ENCODE measurements at regions not wholly inside any gene's neighbourhood (a gene's known extent, or its start where the extent isn't known, plus 50 kb on each side); places are given as distances from the start of the nearest gene placed in this dataset.

DNA sequence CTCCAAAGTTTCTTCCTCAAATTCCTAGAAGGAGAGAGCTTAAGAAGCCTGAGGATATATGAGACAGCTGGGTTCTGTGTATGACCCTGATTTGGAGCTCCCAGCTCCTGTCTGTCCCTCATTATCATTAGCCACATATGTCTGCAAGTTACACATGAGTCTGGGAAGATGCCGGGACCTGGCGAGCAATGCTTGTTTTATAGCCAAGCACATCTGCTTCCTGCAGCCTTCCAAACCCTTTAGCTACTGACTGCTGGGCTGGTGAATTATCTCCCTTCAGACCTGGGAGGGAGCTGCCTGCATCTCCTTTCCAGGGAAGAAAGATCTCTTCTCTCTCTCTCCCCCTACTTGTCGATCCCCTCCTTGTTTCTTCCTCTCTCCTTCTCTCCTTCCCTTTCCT is 556.7 kb upstream of the BOD1L1 start:
- DNase-seq, result peak; percentile 75

DNA sequence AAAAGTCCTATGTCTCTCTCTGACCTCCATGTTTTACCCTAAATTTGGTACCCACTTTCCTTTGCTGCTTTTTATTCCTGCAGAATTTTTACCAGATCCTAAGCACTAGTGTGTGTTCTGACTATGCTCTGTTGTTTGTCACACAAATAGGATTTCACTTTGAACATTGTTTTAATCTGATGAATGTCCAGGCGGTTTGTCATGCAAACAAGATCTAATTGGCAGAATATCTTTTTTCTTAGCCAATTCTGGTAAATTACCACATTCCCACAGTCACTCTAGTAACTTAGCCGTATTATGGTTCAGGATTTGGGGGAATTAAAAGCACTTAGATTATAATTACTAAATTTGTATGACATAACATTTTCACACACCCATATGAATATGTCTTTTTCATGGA is 557.2 kb upstream of the BOD1L1 start:
- no peak for DNase-seq

DNA sequence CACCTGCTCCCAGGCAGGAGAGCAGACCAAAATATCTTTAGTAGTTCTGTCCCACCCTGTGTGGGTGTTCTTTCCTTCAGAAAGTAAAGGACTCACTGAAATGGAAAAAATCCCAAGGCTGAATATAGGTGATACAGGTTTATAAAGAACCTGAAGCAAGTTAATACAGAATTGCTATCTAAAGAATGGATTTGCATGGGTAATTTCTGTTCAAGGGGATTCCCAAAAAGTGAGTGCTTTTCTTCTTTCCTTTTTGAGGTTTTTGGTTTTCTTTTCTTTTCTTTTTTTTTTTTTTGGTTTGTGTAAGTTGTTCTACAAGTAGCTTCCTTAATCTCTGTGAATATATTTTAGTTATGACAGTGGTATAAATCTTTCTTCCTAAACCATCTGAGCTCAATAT is 560.7 kb upstream of the BOD1L1 start:
- no peak for DNase-seq

DNA sequence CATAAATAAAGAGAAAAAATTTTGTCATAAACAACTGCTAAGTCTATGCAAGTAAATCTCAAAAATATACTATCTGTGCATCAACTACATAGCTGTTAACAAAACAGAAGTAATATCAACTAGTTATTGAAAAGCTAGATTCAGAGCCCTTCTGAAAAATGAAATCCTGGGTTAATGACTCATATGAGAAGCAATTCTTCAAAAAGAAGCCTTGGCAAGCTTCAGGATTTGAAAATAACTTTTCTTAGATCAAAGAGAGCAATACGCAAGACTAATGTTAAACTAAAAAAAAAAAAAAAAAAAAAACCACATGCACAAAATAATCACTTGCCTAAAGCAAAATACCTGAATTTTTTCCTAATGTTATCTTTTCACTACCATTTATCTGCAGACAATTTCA is 566.1 kb upstream of the BOD1L1 start:
- no peak for DNase-seq

GRCh38 chr4:14196131-14196530 is 568.6 kb upstream of the BOD1L1 start:
- no peak for DNase-seq

DNA sequence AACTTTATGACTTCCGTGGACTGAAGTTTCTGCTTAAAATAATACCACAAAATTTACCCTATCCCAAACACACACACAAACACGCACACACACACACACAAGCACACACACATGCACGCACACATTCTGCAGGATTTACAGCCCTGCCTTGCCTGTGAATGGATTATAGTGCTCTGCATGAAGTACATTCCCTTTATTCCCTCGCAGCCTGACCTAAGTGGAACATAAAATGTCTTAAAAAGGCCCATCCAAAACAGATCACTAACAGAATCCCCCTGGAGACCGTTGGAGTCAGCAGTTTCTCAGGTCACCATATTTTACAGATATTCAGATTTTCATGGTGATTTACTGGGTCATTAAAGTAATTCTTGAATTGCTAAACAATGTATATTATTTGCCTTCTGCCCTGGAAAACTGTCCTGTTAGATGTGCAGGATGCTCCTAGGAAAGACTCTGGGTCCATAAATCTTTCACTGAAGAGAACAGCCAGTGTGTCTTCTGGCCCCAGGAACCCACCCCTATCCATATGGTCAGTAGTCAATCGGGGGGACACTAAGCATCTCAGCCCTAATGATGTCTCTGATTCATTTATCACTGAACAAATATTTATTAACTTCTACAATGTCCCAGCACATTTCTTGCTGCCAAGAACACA is 587.7 kb upstream of the BOD1L1 start:
- no peak for DNase-seq

DNA sequence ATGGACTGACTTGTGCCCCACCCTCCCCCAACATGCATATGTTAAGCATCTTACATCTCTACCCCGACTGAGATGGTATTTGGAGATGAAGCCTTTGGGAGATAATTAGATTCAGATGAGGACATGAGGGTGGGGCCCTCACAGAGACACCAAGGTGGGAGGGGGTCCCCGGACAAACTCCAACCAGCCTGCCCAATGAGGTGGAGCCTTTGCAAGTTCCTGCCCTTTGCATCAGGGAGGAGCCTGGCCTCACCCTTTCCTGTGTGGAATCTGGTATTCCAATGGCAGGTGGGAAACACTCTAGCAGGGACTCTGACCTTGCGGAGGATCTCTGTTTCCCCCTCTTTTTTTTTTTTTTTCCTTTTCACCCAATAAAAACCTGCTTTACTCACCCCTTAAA is 589.9 kb upstream of the BOD1L1 start:
- no peak for DNase-seq

- no peak for DNase-seq
Measured at GRCh38 chr4:14218641-14219040, 591.1 kb upstream of the BOD1L1 start.

DNA sequence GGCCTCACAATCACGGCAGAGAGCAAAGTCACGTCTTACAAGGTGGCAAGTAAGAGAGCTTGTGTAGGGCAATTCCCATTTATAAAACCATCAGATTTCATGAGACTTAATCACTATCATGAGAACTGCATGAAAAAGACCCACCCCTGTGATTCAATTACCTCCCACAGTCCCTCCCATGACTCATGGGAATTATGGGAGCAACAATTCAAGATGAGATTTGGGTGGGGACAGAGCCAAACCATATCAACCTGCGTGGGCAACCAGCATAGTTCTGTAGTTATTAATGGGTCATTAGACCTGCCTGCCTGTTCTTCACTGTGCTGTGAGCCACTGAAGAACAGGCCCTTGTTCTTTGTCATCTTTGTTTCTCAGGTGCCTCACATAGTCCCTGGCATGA is 593.7 kb upstream of the BOD1L1 start:
- DNase-seq, result no peak

DNA sequence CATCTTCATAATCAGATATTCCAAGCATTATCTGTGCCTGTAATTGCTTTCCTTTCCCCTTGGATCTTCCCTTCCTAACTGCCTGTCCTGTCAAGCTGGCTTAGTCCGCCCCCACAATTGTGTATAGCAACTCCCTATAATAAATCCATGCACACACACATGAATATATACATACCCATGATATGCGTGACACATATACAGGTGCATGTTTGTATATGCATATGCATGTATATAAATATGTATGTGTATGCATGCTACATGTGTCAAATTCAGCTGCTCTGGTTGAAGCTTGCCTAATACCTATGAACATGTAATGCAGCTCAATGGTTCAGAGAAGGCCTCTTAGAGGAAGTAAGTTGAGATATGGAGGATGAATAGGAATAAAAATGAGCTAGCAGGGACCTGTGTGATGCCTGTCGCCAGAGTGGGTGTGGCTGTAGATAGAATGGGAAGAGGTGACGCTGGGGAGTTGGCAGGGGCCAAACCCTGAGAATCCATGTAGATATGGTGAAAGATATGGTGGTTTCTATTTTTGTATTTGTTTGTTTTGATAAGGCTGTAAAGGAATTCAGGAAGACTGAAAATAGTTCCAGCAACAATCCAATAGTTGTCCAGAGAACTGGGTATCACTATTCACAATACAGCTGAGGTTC is 595.0 kb upstream of the BOD1L1 start:
- no peak for DNase-seq

GRCh38 chr4:14223461-14223860 is 595.9 kb upstream of the BOD1L1 start:
- DNase-seq, result no peak

DNA sequence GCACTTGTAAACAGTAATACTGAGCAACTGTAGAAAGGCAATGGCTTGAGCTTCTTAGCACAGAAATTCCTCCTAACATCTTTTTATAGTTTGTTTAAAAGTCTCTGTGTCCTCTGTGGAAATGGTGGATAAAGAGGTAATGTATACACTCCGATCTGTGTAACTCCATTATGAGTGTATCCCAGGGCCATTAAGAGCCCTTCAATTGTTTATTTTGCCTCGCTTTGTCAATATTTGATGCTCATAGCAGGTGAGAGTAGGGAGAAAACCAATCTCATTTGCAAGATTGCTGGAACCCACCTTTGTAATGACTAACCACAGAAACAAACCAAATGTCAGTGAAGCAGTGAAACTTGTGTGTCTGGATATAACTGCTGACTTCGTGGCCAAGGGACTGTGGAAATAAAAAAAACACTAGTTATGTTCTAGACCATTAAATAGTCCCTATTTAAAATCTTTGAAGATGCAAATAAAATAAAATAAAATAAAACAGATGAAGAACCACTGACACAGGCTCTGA is 598.2 kb upstream of the BOD1L1 start:
- DNase-seq, result no peak

DNA sequence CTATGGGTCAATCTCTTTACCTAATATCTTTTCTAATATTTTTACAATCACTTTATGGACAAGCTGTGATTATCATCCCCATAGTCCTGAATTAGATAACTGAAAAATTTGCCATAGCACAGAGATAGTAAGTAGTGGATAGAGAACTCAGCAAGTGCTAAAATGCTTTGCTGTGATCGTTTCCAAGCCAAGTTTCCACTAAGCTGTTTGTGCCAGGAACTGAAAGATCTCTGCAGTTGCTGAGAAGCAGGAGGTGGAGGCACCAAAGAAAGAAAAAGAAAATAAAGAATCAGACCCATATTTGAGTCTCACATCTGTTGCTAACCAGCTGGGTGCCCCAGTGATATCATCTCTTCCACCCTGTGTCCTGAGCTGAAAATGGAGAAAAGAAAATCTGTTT is 605.6 kb upstream of the BOD1L1 start:
- no peak for DNase-seq

DNA sequence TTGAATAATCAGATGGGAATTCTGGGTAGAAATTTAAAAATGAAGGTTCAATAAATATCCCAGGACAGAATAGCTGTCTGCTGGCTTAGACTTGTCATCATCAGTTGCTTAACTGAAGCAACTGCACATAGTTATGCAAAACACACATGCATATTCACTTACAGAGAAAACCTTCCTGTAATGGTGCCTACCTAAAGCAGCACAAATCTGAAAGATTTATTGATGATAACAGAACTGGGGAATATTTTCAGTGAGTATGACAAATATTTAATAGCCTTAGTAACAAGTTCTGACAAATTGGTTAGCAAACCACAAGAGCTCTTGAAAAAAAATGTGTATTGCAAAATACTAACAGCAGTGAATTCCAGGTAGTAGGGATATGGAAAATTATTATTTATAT is 606.8 kb upstream of the BOD1L1 start:
- no peak for DNase-seq

DNA sequence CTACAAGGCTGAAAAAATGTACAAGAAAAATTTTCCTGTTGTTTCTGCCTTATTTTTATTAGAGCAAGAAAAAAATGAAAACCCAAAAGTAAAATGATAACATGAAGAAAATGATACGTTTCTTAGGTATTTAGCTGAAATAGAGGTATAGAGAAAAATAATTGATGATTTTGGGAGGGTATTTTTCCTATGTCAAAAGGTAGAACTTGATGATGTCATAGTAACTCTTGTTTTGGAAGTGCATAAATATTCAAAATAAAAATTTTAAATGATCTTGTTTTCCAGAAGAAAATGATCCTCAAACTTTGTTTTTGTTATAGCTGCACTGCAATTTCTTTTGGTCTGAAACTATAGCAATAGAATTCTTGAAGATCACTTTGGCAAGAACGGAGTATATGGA is 608.8 kb upstream of the BOD1L1 start:
- DNase-seq, result no peak

- no peak for DNase-seq
Measured at GRCh38 chr4:14237911-14238310, 610.4 kb upstream of the BOD1L1 start.

DNA sequence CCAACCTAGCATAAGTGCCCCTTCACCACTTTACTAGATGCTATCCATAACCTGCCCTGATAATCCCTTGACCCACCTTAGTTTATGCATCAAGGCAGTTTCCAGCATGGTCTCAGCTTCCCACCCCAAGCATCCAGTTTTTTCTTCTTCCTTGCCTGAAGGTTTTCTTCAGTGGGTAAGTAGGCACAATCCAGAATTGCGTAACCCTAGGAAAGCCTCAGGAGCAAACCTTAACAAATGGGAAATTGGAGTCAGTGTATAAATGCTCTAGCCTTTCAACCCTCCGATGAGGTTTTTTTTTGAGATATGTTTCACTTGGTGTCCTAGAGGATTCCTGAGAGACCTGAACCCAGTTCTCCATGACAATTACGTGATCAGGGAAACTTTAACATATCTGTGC is 614.0 kb upstream of the BOD1L1 start:
- no peak for DNase-seq

DNA sequence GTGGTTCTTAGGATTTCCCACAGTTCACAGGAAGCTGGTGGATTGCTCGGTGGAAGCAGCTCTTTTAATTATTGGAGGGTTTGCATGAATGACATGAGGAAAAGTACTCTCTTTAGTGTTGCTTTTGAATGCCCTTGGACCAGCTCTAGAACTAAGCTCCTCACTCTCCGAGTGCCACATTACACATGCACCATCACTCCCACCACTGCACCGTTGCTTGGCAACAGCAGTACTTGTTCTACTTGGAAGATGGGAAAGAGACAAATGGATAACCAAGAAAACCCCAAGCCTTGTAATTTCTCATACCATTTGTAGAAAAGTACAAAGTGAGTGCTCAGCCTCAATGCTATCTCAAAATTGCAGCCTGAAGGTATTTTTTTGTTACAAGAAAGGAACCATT is 620.2 kb upstream of the BOD1L1 start:
- DNase-seq, result no peak

GRCh38 chr4:14249226-14249625 is 621.7 kb upstream of the BOD1L1 start:
- no peak for DNase-seq

DNA sequence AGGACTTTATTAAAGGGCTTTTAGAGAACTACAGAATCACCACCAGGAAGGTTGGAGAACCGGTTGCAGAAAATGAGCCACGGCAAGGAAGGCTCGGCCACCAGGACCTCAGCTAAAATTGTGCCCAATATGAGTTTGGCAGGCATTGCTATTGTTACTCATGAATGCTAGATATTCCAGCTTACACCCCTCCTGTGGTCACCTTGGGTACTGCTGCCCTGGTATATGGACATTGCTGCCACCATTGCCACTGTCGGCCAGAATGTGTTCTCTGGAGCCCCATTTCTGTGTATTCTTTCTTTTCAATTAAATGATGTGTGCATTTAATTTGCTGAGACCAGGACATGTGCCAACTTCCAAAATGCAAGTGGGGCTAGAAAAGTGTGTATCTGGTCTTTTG is 626.7 kb upstream of the BOD1L1 start:
- DNase-seq, result no peak

DNA sequence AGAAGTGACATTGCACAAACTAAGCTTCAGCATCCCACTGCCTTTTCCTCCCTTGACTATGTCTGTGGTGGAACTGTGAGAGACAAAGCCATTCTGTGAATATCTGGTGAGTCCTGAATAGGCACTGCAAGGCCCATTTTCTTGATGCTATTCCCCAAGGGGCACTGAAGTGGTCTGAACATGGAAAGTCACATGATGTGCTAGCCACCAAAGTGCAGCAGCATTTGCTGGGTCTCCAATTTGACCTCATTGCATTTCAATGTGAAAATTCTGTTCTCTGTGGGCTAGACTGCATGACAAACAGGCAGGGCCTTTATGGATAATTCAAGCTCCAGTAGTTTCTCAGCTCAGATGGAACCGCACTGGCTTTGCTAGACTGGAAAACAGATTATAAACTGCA is 627.4 kb upstream of the BOD1L1 start:
- no peak for DNase-seq

DNA sequence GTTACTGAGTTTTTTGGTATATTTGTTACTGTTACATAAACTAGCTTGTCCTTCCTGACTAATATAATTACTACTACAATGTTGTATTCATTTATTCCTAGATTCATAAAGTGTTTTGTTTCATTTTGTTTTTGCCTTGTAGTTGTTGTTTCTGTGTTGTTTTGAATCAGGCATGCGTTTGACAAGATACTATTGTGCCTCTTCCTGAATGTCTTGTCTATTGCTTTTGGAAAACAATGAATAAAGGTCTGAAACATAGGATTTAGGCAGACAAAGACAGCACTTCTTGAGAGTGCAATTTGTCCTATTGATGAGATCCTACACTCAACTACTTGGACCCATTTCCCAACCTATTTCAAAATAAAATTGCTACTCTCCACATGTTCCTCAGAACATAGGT is 630.4 kb upstream of the BOD1L1 start:
- no peak for DNase-seq

DNA sequence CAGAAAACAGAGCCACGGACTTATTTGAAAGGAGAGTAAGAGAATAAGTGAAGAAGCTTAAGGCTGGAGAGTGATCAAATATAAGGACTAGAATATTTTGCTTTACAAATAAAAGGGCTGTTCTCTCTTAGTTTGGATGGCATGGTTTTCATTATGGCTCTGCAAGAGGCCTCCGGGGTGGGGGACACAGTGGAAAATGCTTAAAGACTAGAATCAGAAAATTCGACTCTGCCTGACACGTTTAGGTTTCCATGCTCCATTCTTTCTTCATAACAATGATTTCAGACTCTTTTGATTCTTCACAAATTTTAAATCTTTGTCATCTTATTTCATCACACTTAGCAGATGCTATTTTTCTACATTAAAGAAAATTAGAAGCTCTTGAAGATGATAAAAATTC is 632.4 kb upstream of the BOD1L1 start:
- DNase-seq, result no peak

DNA sequence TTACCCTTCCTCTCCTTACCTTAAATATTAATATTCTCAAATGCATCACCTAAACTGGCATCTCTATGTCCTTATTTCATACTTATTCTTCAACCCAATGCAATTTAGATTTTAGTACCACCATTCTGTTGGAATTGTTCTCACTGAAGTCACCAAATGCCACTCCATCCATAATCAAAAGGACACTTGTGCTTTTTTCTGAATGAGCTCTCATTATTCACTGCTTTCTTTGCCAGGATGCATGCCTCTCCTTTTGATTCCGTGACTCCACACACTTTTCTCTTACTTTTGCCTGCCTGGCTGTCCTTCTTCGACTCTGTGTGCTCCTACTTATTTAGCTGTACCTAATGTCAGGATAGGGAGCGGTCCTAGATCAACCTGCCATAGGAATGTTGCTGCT is 633.1 kb upstream of the BOD1L1 start:
- DNase-seq, result no peak

- DNase-seq, result peak; percentile 22
Measured at GRCh38 chr4:14262221-14262620, 634.7 kb upstream of the BOD1L1 start.

Measured in NCI-H446 treated with DMSO at 0.1 percent for 48 hours (cell line).